Aorta (tissue), 5 donors: ENCODE measurements at regions not wholly inside any gene's neighbourhood (a gene's known extent, or its start where the extent isn't known, plus 50 kb on each side); places are given as distances from the start of the nearest gene placed in this dataset.
A peak's percentile ranks its signal among the peaks of the same experiment; 100 is the strongest.

Experiments used
- ATAC-seq: fragments of 200-7000 bp; cut with Tn5 transposase; one replicate; pipeline ENCODE4 v1.9.1; 2022; ENCODE audit warnings: moderate library complexity; ENCODE audit not compliant: low FRiP score
- DNase-seq, 2 donors: peaks; one replicate each; pipeline ENCODE4 v3.0.0-alpha.2; 2020
- H3K27ac ChIP-seq, 2 donors: one replicate each; pipeline ENCODE4 v1.5.1; 2013; ENCODE audit warnings: low read length in 2 of 2, mild to moderate bottlenecking in 2 of 2, moderate library complexity in 2 of 2, control low read depth in 1 of 2, inconsistent platforms in 1 of 2, low read depth in 1 of 2
- H3K27me3 ChIP-seq, 2 donors: one replicate each; pipeline ENCODE4 v1.6.1; 2013; ENCODE audit warnings: control low read depth in 1 of 2, low read length in 1 of 2, mild to moderate bottlenecking in 1 of 2, moderate library complexity in 1 of 2; ENCODE audit not compliant: insufficient read depth in 2 of 2, control insufficient read depth in 1 of 2
- H3K36me3 ChIP-seq, 2 donors: one replicate each; pipeline ENCODE4 v1.6.1; 2013; ENCODE audit warnings: control low read depth in 1 of 2, low read length in 1 of 2, mild to moderate bottlenecking in 1 of 2; ENCODE audit not compliant: insufficient read depth in 2 of 2, control insufficient read depth in 1 of 2
- H3K4me1 ChIP-seq, 2 donors: one replicate each; pipeline ENCODE4 v1.6.1; 2013; ENCODE audit warnings: low read length in 2 of 2, control low read depth in 1 of 2, mild to moderate bottlenecking in 1 of 2, moderate library complexity in 1 of 2; ENCODE audit not compliant: insufficient read depth in 2 of 2, control insufficient read depth in 1 of 2
- H3K4me3 ChIP-seq, 2 donors: one replicate each; pipeline ENCODE4 v1.5.1; 2013; ENCODE audit warnings: low read length in 2 of 2, control low read depth in 1 of 2, mild to moderate bottlenecking in 1 of 2
- H3K9me3 ChIP-seq: one replicate; pipeline ENCODE4 v1.6.1; 2013; ENCODE audit warnings: mild to moderate bottlenecking, low read length; ENCODE audit not compliant: control insufficient read depth
- WGBS, 2 donors: extraction: QIAGEN DNeasy Blood & Tissue Kit; methylation state at CpG; one replicate each; pipeline ENCODE4 v1.1.7; 2013; 5-methylcytosine and 5-hydroxymethylcytosine counted together
- intact Hi-C, 2 donors: fragments of 100-400 bp; cut with DNase I; formaldehyde crosslinking; loops; one replicate each; pipeline versions ENCODE4 v1.14.2 to v1.15.0; 2022
- donor health status: healthy with polysubstance abuse.
- donor health status: Bipolar disorder and iron deficiency.
- donor health status: DM: no; HTN: no; CAD: no.
- donor health status: DM: no; HTN: no; CAD: no.
- donor health status: DM: yes; HTN: yes; CAD: no.

DNA sequence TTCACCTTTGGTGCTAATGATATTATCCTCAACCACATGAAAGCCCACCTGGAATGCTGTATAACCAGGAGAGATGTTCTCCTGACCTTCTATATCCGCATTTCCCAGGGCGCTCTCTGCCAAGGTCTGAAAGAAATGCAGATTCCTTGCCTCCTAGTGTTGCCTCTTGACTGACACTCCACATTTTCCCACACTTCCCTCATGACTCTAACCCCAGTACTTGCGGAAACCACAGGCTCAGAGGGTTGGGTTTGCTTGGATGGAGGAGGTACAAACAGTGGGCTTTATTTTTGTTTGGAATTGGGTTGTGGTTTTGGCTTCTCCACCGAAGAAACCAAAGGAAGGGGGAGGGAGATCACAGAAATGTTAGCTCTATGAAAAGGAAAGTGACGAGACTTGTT is 222.9 kb upstream of the CELF2 start:
- Histone ChIP-seq H3K9me3 (no peaks in the 10 kb centered on the region), H3K27ac (peak overlapping the region in 1 of 2 donors; percentile 8), H3K27me3 (no peaks in the 10 kb centered on the region), H3K4me1 (peaks cover 0 to 4% of the 10 kb centered on the region in 2 donors), H3K36me3 (no peaks in the 10 kb centered on the region), H3K4me3 (no peak overlapping the region)
- intact Hi-C loops, result loop anchor here (5.0 to 10.0 kb wide), 3 partner anchors 38 to 223 kb away; partner anchors contain the start of gene CELF2 (in 2 of the 2)
- no peak for ATAC-seq
- DNase-seq, result no peak
- 73 to 81% methylated on average over 5 of the region's 5 CpGs for WGBS, 2 donors

DNA sequence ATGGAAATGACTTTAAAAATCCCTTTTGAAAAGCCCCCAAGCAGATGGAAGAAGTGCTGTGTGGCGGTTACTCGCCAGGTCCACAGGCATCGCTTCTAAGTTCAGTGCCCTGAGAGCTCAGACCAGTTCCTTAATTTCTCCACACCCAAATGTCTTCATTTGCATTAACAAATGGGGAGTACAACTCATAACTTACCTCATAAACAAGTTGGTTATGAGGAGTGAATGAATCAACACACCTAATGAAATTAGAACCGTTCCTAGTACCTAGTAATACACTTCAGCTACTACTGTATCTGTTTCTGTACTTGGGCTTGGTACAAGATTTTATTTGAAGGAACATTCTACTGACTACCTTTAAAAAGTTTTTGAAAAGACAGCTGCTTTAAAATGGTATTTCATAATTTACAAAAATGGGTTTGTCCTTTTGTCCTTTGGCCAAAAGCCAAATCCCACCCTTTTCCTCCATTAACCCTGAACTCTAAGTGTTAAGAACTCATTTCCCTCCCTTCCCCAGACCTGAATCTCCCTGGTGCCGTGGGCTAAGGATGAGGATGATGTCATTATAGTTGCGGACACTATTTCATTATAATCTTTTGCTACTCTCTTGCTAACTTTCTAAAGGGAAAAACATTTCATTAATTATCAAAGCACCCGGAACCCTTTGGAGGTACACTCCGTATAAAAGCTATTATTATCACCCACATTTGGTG is 221.5 kb upstream of the CELF2 start:
- peak overlapping the region in 1 of 2 donors; percentile 58 for H3K4me3 ChIP-seq
- no peaks in the 10 kb centered on the region for H3K36me3 ChIP-seq
- H3K9me3 ChIP-seq, result no peaks in the 10 kb centered on the region
- intact Hi-C loops, result loop anchor here (5.0 to 10.0 kb wide), 3 partner anchors 36 to 221 kb away; partner anchors contain the start of gene CELF2 (in 2 of the 2)
- peaks cover 0 to 6% of the 10 kb centered on the region in 2 donors for H3K4me1 ChIP-seq
- H3K27me3 ChIP-seq, result no peaks in the 10 kb centered on the region
- H3K27ac ChIP-seq, result peak overlapping the region in 1 of 2 donors; percentile 94
- DNase-seq, result no peak
- ATAC-seq, result peak; percentile 62
- WGBS, 2 donors, result 37 to 39% methylated on average over 8 of the region's 8 CpGs

GRCh38 chr10:10796774-10797415 is 220.8 kb upstream of the CELF2 start:
- DNase-seq (no peak), ATAC-seq (no peak)
- Histone ChIP-seq H3K36me3 (no peaks in the 10 kb centered on the region), H3K4me3 (peak overlapping the region in 1 of 2 donors; percentile 58), H3K4me1 (peaks cover 0 to 9% of the 10 kb centered on the region in 2 donors), H3K27ac (peak overlapping the region; percentile 83 to 94), H3K9me3 (no peaks in the 10 kb centered on the region), H3K27me3 (no peaks in the 10 kb centered on the region)
- WGBS, 2 donors, result 3 to 5% methylated on average over 6 of the region's 6 CpGs
- intact Hi-C loops, result loop anchor here (5.0 to 10.0 kb wide), 3 partner anchors 35 to 220 kb away; partner anchors contain the start of gene CELF2 (in 2 of the 2)

GRCh38 chr10:10797513-10797912 is 220.2 kb upstream of the CELF2 start:
- Histone ChIP-seq H3K27me3 (no peaks in the 10 kb centered on the region), H3K4me1 (peaks cover 0 to 6% of the 10 kb centered on the region in 2 donors), H3K36me3 (no peaks in the 10 kb centered on the region), H3K9me3 (no peaks in the 10 kb centered on the region), H3K27ac (peak overlapping the region; percentile 92 to 94), H3K4me3 (peak overlapping the region in 1 of 2 donors; percentile 55)
- ATAC-seq, result peak; percentile 39
- WGBS, 2 donors, result 4 to 5% methylated on average over 8 of the region's 8 CpGs
- DNase-seq, result no peak
- intact Hi-C loops, result loop anchor here (5.0 to 10.0 kb wide), 3 partner anchors 35 to 220 kb away; partner anchors contain the start of gene CELF2 (in 2 of the 2)

DNA sequence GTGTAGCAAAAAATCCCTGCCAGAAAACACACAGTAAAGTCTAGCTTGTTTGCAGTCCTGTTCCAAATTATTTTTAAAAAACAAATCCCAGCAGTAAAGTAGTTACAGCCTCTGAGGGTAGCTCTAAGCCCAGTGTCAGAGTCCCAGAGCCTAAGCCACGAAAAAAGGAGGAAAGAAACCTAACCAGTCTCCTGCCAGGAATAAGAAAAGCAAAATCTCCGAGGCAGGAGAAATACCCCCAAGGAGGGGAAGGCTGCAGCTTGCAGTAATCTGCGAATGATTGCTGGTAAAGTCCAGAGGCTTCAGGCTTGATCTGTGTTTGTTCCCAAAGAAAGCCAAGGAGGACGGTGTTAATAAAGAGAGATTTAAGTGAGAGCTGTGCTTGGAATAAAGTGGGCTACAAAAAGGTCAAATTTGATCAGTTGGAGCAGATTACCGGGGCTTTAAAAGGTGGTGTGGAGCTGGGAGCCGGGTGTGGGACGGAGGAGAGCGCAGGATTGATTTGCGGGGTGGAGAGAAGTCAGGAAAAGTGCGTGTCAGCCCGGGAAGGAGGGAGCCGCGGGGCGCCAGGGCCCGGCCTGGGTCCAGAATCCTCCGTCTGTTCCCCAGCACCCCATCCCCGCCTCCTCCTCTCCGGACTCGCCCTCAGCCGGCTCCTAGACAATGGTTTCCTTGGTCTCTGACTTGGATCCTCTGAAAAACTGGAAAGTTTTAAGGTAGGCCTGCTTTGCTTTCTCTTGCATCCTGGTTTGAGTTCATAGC is 219.4 kb upstream of the CELF2 start:
- ATAC-seq (peak; percentile 68), DNase-seq (peak in 1 of 2 donors; percentile 77)
- H3K9me3 ChIP-seq, result no peaks in the 10 kb centered on the region
- H3K27ac ChIP-seq, result peak overlapping the region; percentile 92 to 94
- H3K27me3 ChIP-seq, result no peaks in the 10 kb centered on the region
- H3K4me3 ChIP-seq, result peak overlapping the region; percentile 22 to 55
- no peaks in the 10 kb centered on the region for H3K36me3 ChIP-seq
- WGBS, 2 donors, result 6 to 10% methylated on average over 18 to 20 of the region's 20 CpGs
- H3K4me1 ChIP-seq, result peaks cover 2 to 9% of the 10 kb centered on the region in 2 donors
- intact Hi-C loops, result loop anchor here (2.0 to 10.0 kb wide), 4 partner anchors 34 to 219 kb away; partner anchors contain the start of gene CELF2 (in 2 of the 2)

DNA sequence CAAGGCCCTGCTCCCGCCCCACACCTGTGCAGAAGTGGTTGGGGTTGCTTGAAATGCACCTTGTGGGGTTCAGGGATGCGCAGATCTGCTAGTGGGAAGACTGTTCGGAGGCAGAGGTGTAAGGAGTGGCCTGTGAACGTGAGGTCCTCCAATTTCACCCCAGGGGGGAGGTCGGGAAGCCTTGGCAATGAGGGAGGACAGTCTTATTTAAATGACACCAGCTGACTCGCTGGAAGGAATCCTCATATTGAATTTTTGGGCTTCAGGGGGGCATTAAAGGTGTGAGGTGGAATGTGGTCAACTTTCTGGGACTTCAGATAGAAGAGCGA is 218.8 kb upstream of the CELF2 start:
- intact Hi-C loops, result loop anchor here (2.0 to 10.0 kb wide), 4 partner anchors 33 to 218 kb away; partner anchors contain the start of gene CELF2 (in 2 of the 2)
- H3K4me1 ChIP-seq, result peaks cover 5 to 9% of the 10 kb centered on the region in 2 donors

DNA sequence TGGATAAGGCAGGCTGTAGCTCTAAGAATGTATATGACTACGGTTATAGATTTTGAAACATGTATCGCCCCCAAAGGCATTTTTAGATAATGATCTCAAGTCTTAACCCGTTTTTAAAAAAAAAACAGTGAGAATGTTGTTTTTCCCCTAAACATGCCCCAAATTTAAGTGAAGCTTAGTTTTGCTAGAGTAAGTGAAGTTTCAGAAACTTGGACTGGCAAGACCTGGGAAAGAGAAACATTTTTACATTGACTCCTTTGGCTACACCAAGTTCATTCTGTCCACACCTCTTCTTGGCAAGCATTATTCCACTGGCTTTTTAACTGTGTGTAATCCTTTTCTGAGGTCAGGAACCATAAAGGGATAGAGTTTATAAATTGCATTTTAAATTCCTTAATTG is 216.7 kb upstream of the CELF2 start:
- ATAC-seq (no peak), DNase-seq (no peak)
- Histone ChIP-seq H3K36me3 (no peaks in the 10 kb centered on the region), H3K27me3 (no peaks in the 10 kb centered on the region), H3K4me3 (peak overlapping the region in 1 of 2 donors; percentile 26), H3K27ac (peak overlapping the region in 1 of 2 donors; percentile 33), H3K9me3 (no peaks in the 10 kb centered on the region), H3K4me1 (peaks cover 11 to 13% of the 10 kb centered on the region in 2 donors)
- WGBS, 2 donors, result 3 to 8% methylated on average over 3 of the region's 3 CpGs
- intact Hi-C loops, result loop anchor here in 1 of 2 donors (5.0 kb wide), 1 partner anchor 71 kb away; no protein-coding TSS in a partner anchor

More for the DNA sequence above, 218.8 kb upstream of the CELF2 start:
- H3K27ac ChIP-seq, result peak overlapping the region; percentile 92 to 94
- DNase-seq, result no peak
- peak overlapping the region; percentile 13 to 22 for H3K4me3 ChIP-seq
- peak; percentile 58 for ATAC-seq
- no peaks in the 10 kb centered on the region for H3K27me3 ChIP-seq
- H3K9me3 ChIP-seq, result no peaks in the 10 kb centered on the region
- WGBS, 2 donors, result 27 to 37% methylated on average over 7 of the region's 7 CpGs
- H3K36me3 ChIP-seq, result no peaks in the 10 kb centered on the region

GRCh38 chr10:10803278-10803677 is 214.4 kb upstream of the CELF2 start:
- Histone ChIP-seq H3K4me1 (peaks cover 11 to 13% of the 10 kb centered on the region in 2 donors), H3K27ac (peak overlapping the region; percentile 71 to 91), H3K4me3 (no peak overlapping the region), H3K36me3 (no peaks in the 10 kb centered on the region), H3K27me3 (no peaks in the 10 kb centered on the region), H3K9me3 (no peaks in the 10 kb centered on the region)
- intact Hi-C loops, result loop anchor here in 1 of 2 donors (5.0 kb wide), 1 partner anchor 69 kb away; no protein-coding TSS in a partner anchor
- no peak for DNase-seq
- peak; percentile 75 for ATAC-seq
- 14 to 22% methylated on average over 1 of the region's 1 CpG for WGBS, 2 donors
